H9 (cell line): ENCODE measurements at regions not wholly inside any gene's neighbourhood (a gene's known extent, or its start where the extent isn't known, plus 50 kb on each side); places are given as distances from the start of the nearest gene placed in this dataset.

ENCODE experiments used
- DNase-seq: peaks from one replicate; pipeline ENCODE4 v3.0.0-alpha.2; 2017
- H2AFZ ChIP-seq: one replicate; pipeline ENCODE4 v1.6.1; 2013; ENCODE audit warnings: mild to moderate bottlenecking, low read length, control low read depth, moderate library complexity
- H2AK5ac ChIP-seq: 2 replicates; pipeline ENCODE4 v1.6.1; 2013; ENCODE audit warnings: low read length, control low read depth, mixed read lengths; ENCODE audit not compliant: insufficient read length
- H2BK120ac ChIP-seq: one replicate; pipeline ENCODE4 v1.6.1; 2013; ENCODE audit warnings: low read depth, mild to moderate bottlenecking, low read length, control low read depth, inconsistent platforms; ENCODE audit not compliant: poor library complexity, severe bottlenecking
- H2BK12ac ChIP-seq: 2 replicates; pipeline ENCODE4 v1.6.1; 2013; ENCODE audit warnings: low read length, control low read depth, mixed read lengths, low read depth; ENCODE audit not compliant: insufficient read length
- H2BK15ac ChIP-seq: 2 replicates; pipeline ENCODE4 v1.6.1; 2013; ENCODE audit warnings: low read depth, low read length, control low read depth
- H2BK20ac ChIP-seq: one replicate; pipeline ENCODE4 v1.6.1; 2013; ENCODE audit warnings: low read depth, mild to moderate bottlenecking, low read length, control low read depth, inconsistent platforms; ENCODE audit not compliant: poor library complexity, severe bottlenecking
- H2BK5ac ChIP-seq: 2 replicates; pipeline ENCODE4 v1.6.1; 2013; ENCODE audit warnings: low read length, control low read depth, mixed read lengths; ENCODE audit not compliant: insufficient read length
- H3K14ac ChIP-seq: 2 replicates; pipeline ENCODE4 v1.6.1; 2013; ENCODE audit warnings: low read length, control low read depth; ENCODE audit not compliant: insufficient read depth
- H3K18ac ChIP-seq: 2 replicates; pipeline ENCODE4 v1.6.1; 2013; ENCODE audit warnings: low read depth, mild to moderate bottlenecking, mixed read lengths, low read length, control low read depth; ENCODE audit not compliant: insufficient read length
- H3K23ac ChIP-seq: 2 replicates; pipeline ENCODE4 v1.6.1; 2013; ENCODE audit warnings: low read length, control low read depth, mixed read lengths, low read depth; ENCODE audit not compliant: insufficient read length
- H3K23me2 ChIP-seq: 2 replicates; pipeline ENCODE4 v1.6.1; 2013; ENCODE audit warnings: low read depth, mild to moderate bottlenecking, mixed read lengths, low read length, control low read depth; ENCODE audit not compliant: insufficient read length, poor library complexity, severe bottlenecking
- H3K27ac ChIP-seq: 2 replicates; pipeline ENCODE4 v1.5.1; 2013; ENCODE audit warnings: low read length, control low read depth, mixed read lengths, low read depth; ENCODE audit not compliant: insufficient read length
- H3K27me3 ChIP-seq: 2 replicates; pipeline ENCODE4 v1.6.1; 2013; ENCODE audit warnings: low read length, control low read depth, inconsistent platforms; ENCODE audit not compliant: insufficient read depth
- H3K4ac ChIP-seq: 2 replicates; pipeline ENCODE4 v1.6.1; 2013; ENCODE audit warnings: low read depth, mild to moderate bottlenecking, control low read depth, inconsistent platforms, low read length, moderate library complexity
- H3K4me1 ChIP-seq: 2 replicates; pipeline ENCODE4 v1.6.1; 2013; ENCODE audit warnings: low read length, control low read depth, inconsistent platforms; ENCODE audit not compliant: insufficient read depth
- H3K4me2 ChIP-seq: 2 replicates; pipeline ENCODE4 v1.6.1; 2013; ENCODE audit warnings: low read length, control low read depth, mixed read lengths; ENCODE audit not compliant: insufficient read length, insufficient read depth
- H3K56ac ChIP-seq: 2 replicates; pipeline ENCODE4 v1.6.1; 2013; ENCODE audit warnings: low read depth, mild to moderate bottlenecking, mixed read lengths, low read length, control low read depth; ENCODE audit not compliant: insufficient read length
- H3K79me1 ChIP-seq: 2 replicates; pipeline ENCODE4 v1.6.1; 2013; ENCODE audit warnings: low read depth, mild to moderate bottlenecking, moderate library complexity, low read length, control low read depth, inconsistent platforms; ENCODE audit not compliant: insufficient read depth, poor library complexity, severe bottlenecking
- H3K79me2 ChIP-seq: 2 replicates; pipeline ENCODE4 v1.6.1; 2013; ENCODE audit warnings: low read length, control low read depth, inconsistent platforms; ENCODE audit not compliant: insufficient read depth
- H3K9ac ChIP-seq: 2 replicates; pipeline ENCODE4 v1.6.1; 2013; ENCODE audit warnings: low read length, control low read depth, mixed read lengths; ENCODE audit not compliant: insufficient read length; ENCODE audit errors: extremely low read depth
- H3K9me3 ChIP-seq: one replicate; pipeline ENCODE4 v1.6.1; 2013; ENCODE audit warnings: low read depth, low read length, inconsistent platforms; ENCODE audit not compliant: control insufficient read depth
- H3T11ph ChIP-seq: one replicate; pipeline ENCODE4 v1.6.1; 2013; ENCODE audit warnings: mild to moderate bottlenecking, low read length, control low read depth, inconsistent platforms
- H4K20me1 ChIP-seq: one replicate; pipeline ENCODE4 v1.6.1; 2013; ENCODE audit not compliant: control insufficient read depth, insufficient read length, insufficient read depth
- H4K5ac ChIP-seq: 2 replicates; pipeline ENCODE4 v1.6.1; 2013; ENCODE audit warnings: low read depth, mild to moderate bottlenecking, mixed read lengths, low read length, control low read depth; ENCODE audit not compliant: insufficient read length
- H4K8ac ChIP-seq: replicated peaks from 2 replicates; pipeline ENCODE4 v1.6.1; 2013; ENCODE audit warnings: low read length, control low read depth, mixed read lengths, low read depth; ENCODE audit not compliant: insufficient read length
- H4K91ac ChIP-seq: 2 replicates; pipeline ENCODE4 v1.6.1; 2013; ENCODE audit warnings: low read depth, mild to moderate bottlenecking, moderate library complexity, mixed read lengths, low read length, control low read depth; ENCODE audit not compliant: insufficient read length
- H3K27ac Mint-ChIP-seq, 3 experiments: 2 replicates in 2 of 3; 3 replicates in 1 of 3; pipeline ENCODE4 v1.8.0; 2020 to 2021; ENCODE audit warnings: mixed read lengths in 3 of 3, mild to moderate bottlenecking in 1 of 3, moderate library complexity in 1 of 3
- H3K27me3 Mint-ChIP-seq: 2 replicates; pipeline ENCODE4 v1.8.0; 2021; ENCODE audit warnings: low read depth, mild to moderate bottlenecking, moderate library complexity, mixed read lengths
- H3K36me3 Mint-ChIP-seq, 3 experiments: 2 replicates in 2 of 3; 3 replicates in 1 of 3; pipeline ENCODE4 v1.8.0; 2020 to 2021; ENCODE audit warnings: low read depth in 3 of 3, mixed read lengths in 3 of 3; ENCODE audit not compliant: insufficient read depth in 1 of 3
- H3K4me1 Mint-ChIP-seq, 2 experiments: 2 replicates each; pipeline ENCODE4 v1.8.0; 2020; ENCODE audit warnings: mixed read lengths in 2 of 2
- H3K4me3 Mint-ChIP-seq, 2 experiments: 2 replicates in 1 of 2; 3 replicates in 1 of 2; pipeline ENCODE4 v1.8.0; 2020 to 2021; ENCODE audit warnings: mild to moderate bottlenecking in 2 of 2, mixed read lengths in 2 of 2, moderate library complexity in 1 of 2
- H3K9me3 Mint-ChIP-seq, 2 experiments: 2 replicates in 1 of 2; 3 replicates in 1 of 2; pipeline ENCODE4 v1.8.0; 2020; ENCODE audit warnings: mild to moderate bottlenecking in 2 of 2, mixed read lengths in 2 of 2, moderate library complexity in 1 of 2
- WGBS: extraction: QIAGEN DNeasy Blood & Tissue Kit; methylation state at CpG from one replicate; pipeline ENCODE4 v1.1.7; 2013; ENCODE audit warnings: missing lambda C conversion rate, low lambda C conversion rate, mixed read lengths; ENCODE audit not compliant: insufficient read length; ENCODE audit errors: extremely low coverage; 5-methylcytosine and 5-hydroxymethylcytosine counted together
- TF ChIP-seq, protein P1 (sequence below): fragments of 200-600 bp; sonication (generic); conservative IDR thresholded peaks from 3 replicates; pipeline ENCODE4 v1.8.0; 2021; ENCODE audit warnings: antibody characterized with exemption, mild to moderate bottlenecking

GRCh38 chr10:59578741-59579140, 130.9 kb downstream of the SLC16A9 start:
- Histone ChIP-seq H2BK5ac (no peak overlapping the region), H4K8ac (no peak overlapping the region), H3K4me2 (no peak overlapping the region), H2BK12ac (no peak overlapping the region), H2BK15ac (no peak overlapping the region), H3K23me2 (no peaks in the 10 kb centered on the region), H3K18ac (no peak overlapping the region), H3K79me1 (no peaks in the 10 kb centered on the region), H2AK5ac (no peak overlapping the region), H3K9me3 (no peaks in the 10 kb centered on the region), H2BK20ac (no peak overlapping the region), H2AFZ (no peak overlapping the region), H4K20me1 (no peaks in the 10 kb centered on the region), H3K27me3 (no peaks in the 10 kb centered on the region), H3K9ac (no peak overlapping the region), H3K27ac (no peak overlapping the region), H3K14ac (no peak overlapping the region), H4K5ac (no peak overlapping the region), H4K91ac (no peak overlapping the region), H3T11ph (no peak overlapping the region), H3K23ac (no peak overlapping the region), H3K56ac (no peak overlapping the region), H3K79me2 (no peaks in the 10 kb centered on the region), H3K4me1 (no peaks in the 10 kb centered on the region), H2BK120ac (no peak overlapping the region), H3K4ac (no peak overlapping the region)
- Mint-ChIP-seq H3K4me1 (peaks cover 4 to 8% of the 10 kb centered on the region in 2 experiments; a peak in 3 of 4 replicates), H3K4me3 (no peak overlapping the region), H3K27ac (no peak overlapping the region), H3K36me3 (no peaks in the 10 kb centered on the region), H3K9me3 (no peaks in the 10 kb centered on the region), H3K27me3 (no peaks in the 10 kb centered on the region)
- no peak for DNase-seq
- TF ChIP-seq, protein P1, sequence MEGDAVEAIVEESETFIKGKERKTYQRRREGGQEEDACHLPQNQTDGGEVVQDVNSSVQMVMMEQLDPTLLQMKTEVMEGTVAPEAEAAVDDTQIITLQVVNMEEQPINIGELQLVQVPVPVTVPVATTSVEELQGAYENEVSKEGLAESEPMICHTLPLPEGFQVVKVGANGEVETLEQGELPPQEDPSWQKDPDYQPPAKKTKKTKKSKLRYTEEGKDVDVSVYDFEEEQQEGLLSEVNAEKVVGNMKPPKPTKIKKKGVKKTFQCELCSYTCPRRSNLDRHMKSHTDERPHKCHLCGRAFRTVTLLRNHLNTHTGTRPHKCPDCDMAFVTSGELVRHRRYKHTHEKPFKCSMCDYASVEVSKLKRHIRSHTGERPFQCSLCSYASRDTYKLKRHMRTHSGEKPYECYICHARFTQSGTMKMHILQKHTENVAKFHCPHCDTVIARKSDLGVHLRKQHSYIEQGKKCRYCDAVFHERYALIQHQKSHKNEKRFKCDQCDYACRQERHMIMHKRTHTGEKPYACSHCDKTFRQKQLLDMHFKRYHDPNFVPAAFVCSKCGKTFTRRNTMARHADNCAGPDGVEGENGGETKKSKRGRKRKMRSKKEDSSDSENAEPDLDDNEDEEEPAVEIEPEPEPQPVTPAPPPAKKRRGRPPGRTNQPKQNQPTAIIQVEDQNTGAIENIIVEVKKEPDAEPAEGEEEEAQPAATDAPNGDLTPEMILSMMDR = no peak
- WGBS = no CpG with 5 or more reads among the region's 4 CpGs
